Kidney glomerular epithelial cell (primary cell): ENCODE measurements at regions not wholly inside any gene's neighbourhood (a gene's known extent, or its start where the extent isn't known, plus 50 kb on each side); places are given as distances from the start of the nearest gene placed in this dataset.

Source experiments
- DNase-seq: peaks from one replicate; lab custom pipeline; 2025; lab: John Stamatoyannopoulos, UW

GRCh38 chr2:215769246-215769645 is 244.1 kb downstream of the MREG start:
- DNase-seq, result no peak

DNA sequence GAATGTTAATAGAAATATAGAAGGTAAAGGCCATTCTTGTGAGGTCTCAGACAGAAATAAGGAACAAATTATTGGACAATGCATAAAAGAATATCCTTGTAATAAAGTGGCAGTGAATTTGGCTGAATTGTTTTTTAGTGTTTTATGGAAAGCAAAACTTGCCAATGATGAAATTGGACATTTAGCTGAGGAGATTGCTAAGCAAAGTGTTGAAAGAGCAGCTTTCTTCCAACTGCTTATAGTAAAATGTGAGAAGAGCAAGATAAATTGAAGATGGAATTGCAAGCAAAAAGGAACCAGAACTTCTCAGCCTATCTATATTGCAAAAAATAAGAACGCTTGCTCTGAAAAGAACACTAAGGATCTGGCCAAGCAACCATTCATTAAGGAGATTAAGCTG is 245.7 kb downstream of the MREG start:
- no peak for DNase-seq

- no peak for DNase-seq
These were observed 247.5 kb downstream of the MREG start for GRCh38 chr2:215765729-215766360.

- no peak for DNase-seq
These were observed 248.8 kb downstream of the MREG start for GRCh38 chr2:215764441-215765048.

GRCh38 chr2:215760557-215760956 is 252.8 kb downstream of the MREG start:
- DNase-seq, result no peak

DNA sequence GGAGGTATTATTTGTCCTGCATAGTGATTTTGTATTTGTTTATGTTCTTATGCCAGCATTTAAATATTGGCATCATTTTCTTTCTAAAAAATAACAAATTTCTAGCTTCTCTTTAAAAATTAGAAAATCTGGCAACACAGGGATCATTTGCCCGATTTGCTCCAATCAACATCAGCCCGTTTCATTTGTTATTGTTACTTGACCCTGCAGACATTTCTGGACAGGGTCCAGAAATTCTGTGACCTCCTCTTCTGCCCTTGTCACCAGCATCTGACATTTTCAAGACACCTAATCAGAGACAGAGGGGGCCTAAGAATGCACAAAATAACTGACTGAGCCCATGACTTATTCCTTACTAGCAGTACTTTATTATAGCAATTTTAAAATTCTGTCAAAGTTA is 253.3 kb downstream of the MREG start:
- no peak for DNase-seq

DNA sequence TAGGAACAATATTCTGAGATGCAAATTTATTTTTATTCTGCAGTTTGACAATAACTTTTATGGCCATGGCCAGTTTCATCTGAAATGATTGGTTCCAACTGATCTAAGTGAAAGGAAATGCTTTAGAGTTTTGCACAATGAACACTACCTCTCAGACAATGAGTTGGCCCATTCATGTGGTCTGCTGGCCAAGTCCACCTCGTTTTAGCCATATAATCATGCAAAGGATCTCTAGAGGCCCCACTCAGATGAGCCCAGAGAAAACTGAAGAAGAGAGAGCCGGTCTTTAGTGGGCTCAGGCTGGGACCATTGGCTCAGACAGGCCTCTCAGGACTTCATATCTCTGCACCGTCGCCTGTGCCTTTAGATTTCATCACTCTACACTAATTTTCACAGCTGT is 254.7 kb downstream of the MREG start:
- DNase-seq, result no peak

DNA sequence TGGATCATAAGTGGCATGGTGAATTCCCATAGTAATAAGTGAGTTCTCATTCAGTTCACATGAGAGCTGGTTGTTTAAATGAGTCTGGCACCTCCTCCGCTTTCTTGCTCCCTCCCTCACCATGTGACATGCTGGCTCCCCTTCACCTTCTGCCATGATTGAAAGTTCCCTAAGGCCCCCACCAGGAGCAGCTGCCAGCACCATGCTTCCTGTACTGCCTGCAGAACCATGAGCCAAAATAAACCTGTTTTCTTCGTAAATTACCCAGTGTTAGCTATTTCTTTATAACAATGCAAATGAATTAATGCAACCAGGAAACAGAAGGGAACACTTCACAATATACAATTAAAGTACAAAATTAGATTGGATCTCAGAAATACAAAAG is 257.0 kb downstream of the MREG start:
- no peak for DNase-seq

DNA sequence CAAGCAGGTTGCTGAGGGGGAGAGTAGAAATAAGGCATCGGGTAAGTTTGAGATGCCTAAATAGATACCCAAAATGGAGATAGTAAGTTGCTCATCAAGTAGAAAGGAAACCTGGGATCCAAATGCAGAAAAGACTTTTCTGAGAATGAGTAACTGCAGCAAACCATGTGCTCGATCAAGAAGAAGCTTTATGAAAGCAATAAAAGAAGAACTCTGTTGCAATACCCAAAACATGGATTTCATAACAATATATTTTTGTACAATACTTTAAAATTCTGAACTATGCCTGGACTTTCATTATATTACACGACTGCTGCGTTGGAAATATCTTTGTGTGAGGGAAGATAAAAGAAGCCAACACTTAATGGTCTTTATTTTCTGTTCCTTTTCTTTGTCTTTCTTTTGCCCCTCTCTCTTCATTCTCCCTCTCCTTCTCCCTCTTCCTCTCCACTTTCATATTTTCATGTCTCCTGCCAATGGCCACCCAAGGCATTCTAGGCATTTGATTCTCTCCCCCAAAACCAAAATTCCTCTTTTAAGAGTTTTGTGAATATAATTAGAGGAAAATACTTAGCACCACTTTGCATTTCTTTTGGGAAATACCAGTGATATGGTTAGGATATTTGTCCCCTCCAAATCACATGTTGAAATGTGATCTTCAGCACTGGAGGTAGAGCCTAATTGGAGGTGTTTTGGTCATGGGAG is 257.6 kb downstream of the MREG start:
- no peak for DNase-seq

- no peak for DNase-seq
These were observed 258.8 kb downstream of the MREG start for GRCh38 chr2:215754546-215754945.

GRCh38 chr2:215753808-215754207 is 259.5 kb downstream of the MREG start:
- no peak for DNase-seq

DNA sequence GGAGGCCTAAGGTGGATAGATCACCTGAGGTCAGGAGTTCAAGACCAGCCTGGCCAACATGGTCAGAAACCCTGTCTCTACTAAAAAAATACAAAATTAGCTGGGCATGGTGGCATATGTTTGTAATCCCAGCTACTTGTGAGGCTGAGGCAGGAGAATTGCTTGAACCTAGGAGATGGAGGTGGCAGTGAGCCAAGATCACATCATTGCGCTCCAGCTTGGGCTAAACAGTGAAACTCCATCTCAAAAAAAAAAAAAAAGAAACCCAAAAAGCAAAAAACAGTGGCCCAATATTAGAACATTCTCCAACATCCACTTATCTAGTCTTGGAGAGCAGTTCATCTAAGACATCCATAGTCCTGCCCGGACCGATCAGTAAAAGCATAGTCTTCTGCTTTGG is 260.4 kb downstream of the MREG start:
- no peak for DNase-seq

- no peak for DNase-seq
These were observed 260.9 kb downstream of the MREG start for GRCh38 chr2:215752436-215752835.

DNA sequence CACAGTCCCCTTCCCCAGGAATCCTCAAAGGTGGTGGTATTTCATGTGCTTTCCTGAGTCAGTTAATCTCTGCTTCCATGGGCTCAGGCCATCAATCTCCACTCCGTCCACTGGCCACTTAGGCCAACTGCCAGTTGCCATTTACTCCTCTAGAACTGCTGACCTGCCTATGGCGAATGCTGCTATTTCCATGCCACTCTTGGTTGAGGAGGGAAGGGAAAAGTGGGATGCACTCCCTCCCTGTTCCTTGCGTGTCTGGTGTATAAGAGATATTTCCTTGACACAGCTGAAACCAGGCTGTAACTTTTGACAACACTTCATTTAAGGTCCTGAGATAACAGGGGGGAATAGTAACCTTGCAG is 261.5 kb downstream of the MREG start:
- no peak for DNase-seq

GRCh38 chr2:215751200-215751910 is 262.0 kb downstream of the MREG start:
- peak; percentile 82 for DNase-seq

DNA sequence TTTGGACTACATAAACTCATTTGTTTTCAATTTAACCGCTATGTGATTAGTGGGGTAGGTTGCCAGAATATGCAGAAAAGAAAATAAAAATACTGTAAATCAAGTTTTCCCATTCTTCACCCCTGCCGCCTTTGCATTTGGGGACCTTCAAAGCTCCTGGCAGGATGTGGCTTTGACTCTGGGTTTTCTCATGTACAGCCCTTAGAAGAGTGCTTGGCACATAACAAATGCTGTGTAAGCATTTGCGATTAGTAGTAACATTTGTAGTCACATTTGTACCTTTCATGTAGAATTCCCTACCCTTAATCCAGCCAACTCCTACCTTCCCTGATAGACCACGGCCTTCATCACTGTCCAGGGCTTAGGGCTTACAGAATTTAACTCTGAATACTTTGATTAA is 262.6 kb downstream of the MREG start:
- DNase-seq, result no peak

DNA sequence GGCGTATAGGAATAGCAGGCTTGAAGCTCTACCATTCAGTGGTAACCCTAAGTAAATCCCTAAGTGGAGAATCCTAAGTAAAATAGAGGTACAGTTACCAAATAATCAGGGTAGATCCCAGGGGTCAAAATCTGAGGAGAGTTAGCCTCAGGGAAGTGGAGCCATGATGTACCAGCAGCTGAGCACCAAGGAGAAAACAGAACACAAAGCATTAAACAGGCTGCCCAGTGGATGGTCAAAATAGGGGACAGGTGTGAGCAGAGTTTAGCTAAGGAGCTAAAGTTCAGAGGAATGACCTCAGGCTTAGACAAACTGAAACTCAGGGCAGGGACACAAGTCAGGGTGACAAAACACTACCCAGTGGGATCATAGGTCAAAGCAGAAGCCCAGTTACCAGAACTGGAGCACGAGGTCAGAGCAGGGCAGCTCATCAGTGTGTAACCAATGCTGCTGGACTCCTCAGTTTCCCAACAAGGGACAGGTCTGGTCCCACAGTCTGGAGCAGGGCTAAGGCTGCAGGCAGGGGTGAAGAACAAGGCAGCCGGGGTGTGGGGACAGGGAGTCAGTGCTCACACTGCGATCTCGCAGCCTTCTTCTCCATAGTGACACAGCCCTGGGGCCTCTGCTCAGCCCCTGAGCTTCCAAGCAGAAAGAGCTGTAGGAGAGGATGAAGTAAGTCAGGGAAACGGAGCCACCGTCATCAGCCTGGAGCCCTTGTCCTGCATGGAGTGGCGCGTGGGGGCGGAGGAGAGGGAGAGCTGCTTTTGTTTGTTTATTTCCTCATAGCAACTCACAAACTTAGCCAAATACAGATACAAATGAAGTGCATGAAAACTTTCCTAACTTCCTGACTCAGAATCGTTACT is 264.0 kb downstream of the MREG start:
- no peak for DNase-seq

DNA sequence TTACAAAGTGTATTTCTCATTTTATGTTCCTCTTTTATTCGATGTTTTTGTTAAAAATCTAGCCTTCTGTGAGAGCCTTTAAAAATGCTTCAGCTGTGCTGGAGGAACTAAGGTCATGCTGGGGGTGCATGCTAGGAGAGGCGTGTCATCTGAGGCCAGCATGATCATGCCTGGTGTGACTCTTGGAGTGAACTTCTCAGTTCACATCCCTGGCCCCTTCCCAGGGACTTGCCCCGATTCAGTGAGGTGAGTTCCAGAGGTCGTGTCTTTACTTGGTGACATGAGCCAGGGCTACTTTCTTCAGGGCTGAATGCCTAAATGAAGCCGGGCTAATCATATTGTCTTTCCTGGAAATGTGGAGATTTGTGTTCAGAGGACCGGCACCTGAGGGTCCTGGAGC is 264.9 kb downstream of the MREG start:
- DNase-seq, result no peak

DNA sequence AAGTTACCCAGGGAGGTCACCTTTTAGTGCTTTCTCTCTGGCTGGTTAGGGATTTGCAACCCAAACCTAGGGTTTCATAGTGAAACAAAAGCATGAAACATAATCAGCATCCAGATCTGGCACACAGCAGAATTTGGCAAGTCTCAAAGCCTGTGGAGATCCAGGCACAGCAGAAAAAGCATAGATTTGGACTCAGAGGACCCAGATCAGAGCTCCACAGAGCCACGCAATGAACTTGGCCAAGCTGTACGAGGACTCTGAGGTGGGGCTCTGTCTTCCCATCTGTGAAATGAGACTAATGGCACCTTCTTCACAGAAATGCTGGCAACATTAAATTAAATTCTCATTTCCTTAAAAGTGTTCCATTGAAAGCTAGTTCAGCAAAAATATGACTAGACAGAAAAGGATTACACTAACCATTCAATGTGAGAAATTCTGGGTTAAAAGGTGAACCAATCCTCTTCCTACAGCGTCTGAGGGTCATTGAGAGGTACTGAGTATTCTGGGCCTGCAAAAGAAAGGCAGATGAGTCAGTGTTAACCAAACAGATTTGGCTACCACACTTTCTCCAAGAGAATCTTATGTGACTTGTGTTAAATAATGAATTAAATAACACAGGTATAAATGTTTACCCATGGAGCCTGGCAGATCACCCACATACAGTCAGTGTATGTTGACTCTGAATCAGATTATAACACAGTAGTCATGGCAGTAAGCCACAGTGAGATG is 266.3 kb downstream of the MREG start:
- peak; percentile 14 for DNase-seq

- no peak for DNase-seq
These were observed 267.0 kb downstream of the MREG start for GRCh38 chr2:215746226-215746886.

DNA sequence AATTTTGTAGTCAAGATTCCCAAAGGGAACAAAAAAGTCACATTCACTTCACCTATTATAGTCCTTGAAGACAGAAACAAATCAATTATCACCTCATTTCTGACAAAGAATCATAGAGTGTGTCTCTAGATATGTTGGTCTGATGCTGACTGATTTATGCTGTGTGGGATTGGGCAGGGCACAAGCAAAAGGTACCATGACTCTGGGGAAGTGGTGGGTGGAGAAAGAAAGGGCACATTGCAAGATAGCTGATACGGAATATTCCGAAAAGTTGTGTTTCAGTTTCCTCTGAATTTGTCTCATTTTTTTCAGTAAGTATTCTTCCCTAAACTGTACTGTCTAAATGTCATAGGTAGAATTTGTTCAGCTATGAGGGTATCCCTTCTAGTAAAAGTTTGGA is 268.0 kb downstream of the MREG start:
- DNase-seq, result no peak
